C4-2B (cell line): ENCODE measurements at regions not wholly inside any gene's neighbourhood (a gene's known extent, or its start where the extent isn't known, plus 50 kb on each side); places are given as distances from the start of the nearest gene placed in this dataset.

ENCODE experiments used
- H3K27ac ChIP-seq: fragments of 450-650 bp; 2 replicates; pipeline ENCODE4 v1.5.1; 2017
- ZFX ChIP-seq: fragments of 450-650 bp; IDR thresholded peaks from 2 replicates; pipeline ENCODE4 v1.6.1; 2017
- TF ChIP-seq, protein P1 (sequence below): fragments of 450-650 bp; conservative IDR thresholded peaks from 2 replicates; pipeline ENCODE4 v1.5.1; 2017; ENCODE audit warnings: mild to moderate bottlenecking

DNA sequence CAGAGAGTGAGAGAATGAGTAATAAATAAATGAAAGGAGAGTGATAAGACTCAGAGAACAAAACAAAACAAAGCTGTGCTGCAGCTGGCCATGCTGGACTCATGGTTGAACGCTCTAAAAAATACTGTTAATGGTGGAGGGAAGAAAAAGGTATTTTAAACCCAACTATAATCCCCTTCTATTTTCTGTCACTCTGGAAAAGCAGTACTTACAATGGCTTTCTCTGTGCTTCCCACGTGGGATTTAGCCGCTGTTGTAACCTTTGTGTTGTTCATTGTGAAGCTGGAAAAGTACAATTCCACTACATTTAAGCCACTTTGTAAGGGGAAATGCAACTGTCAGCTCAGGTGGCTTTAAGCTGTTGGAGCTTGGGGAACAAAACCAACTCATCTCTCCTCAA is 917.7 kb downstream of the IGSF11 start:
- no peak overlapping the region for H3K27ac ChIP-seq
- TF ChIP-seq, protein P1, sequence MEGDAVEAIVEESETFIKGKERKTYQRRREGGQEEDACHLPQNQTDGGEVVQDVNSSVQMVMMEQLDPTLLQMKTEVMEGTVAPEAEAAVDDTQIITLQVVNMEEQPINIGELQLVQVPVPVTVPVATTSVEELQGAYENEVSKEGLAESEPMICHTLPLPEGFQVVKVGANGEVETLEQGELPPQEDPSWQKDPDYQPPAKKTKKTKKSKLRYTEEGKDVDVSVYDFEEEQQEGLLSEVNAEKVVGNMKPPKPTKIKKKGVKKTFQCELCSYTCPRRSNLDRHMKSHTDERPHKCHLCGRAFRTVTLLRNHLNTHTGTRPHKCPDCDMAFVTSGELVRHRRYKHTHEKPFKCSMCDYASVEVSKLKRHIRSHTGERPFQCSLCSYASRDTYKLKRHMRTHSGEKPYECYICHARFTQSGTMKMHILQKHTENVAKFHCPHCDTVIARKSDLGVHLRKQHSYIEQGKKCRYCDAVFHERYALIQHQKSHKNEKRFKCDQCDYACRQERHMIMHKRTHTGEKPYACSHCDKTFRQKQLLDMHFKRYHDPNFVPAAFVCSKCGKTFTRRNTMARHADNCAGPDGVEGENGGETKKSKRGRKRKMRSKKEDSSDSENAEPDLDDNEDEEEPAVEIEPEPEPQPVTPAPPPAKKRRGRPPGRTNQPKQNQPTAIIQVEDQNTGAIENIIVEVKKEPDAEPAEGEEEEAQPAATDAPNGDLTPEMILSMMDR = no peak
- TF ChIP-seq ZFX = no peak

DNA sequence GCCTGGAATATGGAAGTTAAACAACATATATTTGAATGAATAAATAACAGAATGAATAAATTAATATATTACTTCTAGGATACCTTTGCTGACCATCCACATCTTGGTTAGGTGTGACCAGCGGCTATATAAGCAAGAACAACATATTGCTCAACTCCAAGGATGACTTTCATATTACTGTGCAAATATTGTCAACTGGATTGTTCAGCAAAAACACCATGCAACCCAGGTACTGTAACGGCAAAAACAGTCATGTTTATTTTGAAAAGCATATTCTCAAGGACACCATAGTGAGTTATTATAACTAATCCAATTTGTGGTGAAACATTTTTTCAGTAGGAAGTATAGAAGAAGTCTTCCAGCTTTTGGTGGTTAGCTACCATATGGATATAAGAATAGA is 907.9 kb downstream of the IGSF11 start:
- no peak for TF ChIP-seq ZFX
- TF ChIP-seq, protein P1 = no peak
- no peak overlapping the region for H3K27ac ChIP-seq

DNA sequence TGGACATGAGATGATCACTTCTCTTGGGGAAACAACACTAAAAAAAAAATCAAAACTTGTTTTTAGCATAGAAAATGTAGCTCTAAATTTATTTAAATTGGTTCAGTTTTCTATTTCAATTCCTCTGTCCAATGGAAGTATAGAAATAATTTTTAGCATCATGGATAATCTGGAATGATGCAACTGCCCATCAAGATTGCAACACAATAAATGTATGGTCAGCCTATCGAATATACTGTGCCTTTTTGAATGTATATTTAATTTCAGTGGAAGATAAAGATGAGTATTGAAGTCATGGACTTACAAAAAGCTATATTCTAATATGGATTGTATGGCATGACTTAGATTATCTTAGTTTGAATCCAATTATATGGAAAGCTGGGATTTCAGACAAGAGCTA is 906.7 kb downstream of the IGSF11 start:
- TF ChIP-seq ZFX = no peak
- TF ChIP-seq, protein P1 = no peak
- no peak overlapping the region for H3K27ac ChIP-seq

DNA sequence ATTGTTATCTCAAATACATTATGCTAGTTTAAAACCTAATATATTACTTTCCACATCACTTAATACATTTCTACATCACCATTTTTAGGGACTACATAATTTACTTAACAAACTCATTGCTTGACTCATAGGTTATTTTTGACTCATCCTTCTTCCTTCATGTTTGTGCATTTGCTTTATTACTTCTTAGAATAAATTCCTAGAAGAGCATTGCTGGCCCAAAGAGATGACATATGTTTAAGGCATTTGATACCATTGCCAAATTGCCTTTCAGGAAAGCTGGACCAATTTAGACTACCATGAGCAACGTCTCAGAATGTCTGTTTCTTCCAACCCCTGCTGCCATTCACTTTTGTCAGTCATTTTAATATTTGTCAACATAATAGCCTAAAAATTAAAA is 905.8 kb downstream of the IGSF11 start:
- TF ChIP-seq, protein P1 = no peak
- no peak for TF ChIP-seq ZFX
- H3K27ac ChIP-seq = no peak overlapping the region

DNA sequence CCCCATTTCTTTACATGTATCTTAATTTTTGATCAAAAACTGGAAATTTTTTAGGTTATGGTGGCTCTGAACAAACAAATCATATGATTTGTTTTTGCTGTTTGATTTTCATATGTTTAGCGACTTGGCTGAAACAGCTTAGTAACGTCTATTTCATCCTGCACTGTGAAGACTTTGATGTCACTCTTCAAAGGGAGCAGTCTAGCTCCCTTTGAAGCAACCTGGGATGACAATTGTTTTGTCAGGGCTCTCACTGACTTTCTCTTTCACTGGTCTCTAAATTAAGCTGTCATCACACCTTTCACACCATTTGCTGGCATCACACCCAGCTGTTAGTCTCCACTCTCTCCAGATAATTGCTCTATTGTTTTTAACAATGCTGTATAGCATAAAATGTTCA is 896.9 kb downstream of the IGSF11 start:
- H3K27ac ChIP-seq = no peak overlapping the region
- no peak for TF ChIP-seq ZFX
- TF ChIP-seq, protein P1 = no peak

DNA sequence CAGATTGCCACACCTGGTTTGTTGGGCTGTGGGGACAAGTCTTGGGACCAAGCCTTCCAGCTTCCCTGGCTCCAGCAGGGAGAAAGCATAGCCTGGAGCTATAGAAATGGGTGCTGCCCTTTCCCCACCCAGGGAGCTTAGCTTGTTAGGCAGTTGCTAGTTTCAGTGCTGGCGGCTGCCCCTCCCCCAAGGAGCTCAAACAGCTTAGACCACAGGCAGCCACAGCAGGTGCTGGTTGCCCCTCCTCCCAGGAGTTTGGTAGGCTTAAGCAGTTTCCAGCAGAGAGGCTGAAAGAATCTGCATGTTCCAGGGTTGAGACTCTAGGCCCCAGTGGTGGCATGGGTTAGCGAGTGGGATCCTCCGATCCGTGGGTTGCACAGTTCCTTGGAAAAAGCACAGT is 889.7 kb downstream of the IGSF11 start:
- H3K27ac ChIP-seq = no peak overlapping the region
- TF ChIP-seq, protein P1 = no peak
- no peak for TF ChIP-seq ZFX

DNA sequence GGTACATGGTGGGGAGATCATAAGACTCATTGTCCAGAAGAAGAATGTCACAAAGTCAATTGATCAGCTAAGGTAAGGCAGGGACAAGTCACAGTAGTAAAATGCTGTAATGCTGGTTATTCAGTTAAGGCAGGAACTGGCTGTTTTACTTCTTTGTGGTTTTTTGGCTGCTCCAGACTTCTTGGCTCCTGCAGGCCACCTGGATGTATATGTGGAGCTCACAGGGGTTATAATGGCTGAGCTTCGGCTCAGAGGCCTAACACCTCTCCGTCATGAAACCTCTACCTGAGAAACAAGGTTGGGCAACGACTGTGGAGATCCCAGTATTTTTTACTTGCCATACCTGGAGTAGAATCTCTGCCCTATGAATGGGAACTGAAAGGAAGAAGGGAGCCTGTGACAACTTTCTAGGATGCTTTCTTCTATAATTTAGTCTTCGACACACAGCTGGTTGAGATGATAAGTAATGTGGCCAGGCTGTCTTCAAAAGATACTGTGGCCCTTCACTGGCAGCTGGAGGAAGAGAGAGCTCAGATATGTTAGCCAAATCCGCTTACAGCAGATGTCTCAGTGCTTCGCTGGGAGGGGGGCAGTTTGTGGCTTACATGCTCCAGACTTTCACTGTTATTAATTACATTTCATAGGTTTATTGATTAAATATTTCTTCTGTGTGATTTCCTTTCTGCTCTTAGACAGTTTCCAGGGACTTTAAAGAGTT is 887.8 kb downstream of the IGSF11 start:
- TF ChIP-seq ZFX = no peak
- TF ChIP-seq, protein P1 = no peak
- no peak overlapping the region for H3K27ac ChIP-seq
